HG03139 (cell line): ENCODE measurements at regions not wholly inside any gene's neighbourhood (a gene's known extent, or its start where the extent isn't known, plus 50 kb on each side); places are given as distances from the start of the nearest gene placed in this dataset.
"Not testable (repeated sequence)": the region's sequence is repeated elsewhere in the genome, so short reads cannot be mapped to it uniquely, and the experiment has no call there.

ENCODE experiments used
- ATAC-seq: cut with Tn5 transposase; IDR thresholded peaks from one replicate; pipeline ENCODE4 v1.9.1; 2021; ENCODE audit not compliant: unreplicated experiment

GRCh38 chr12:46884362-46884761, 58.6 kb upstream of the SLC38A4 start:
- ATAC-seq: no peak

GRCh38 chr12:46886541-46887041, 60.8 kb upstream of the SLC38A4 start:
- ATAC-seq: no peak

- no peak for ATAC-seq
These were observed 62.1 kb upstream of the SLC38A4 start for GRCh38 chr12:46887870-46888269.

GRCh38 chr12:46888568-46888967, 62.8 kb upstream of the SLC38A4 start:
- ATAC-seq: no peak

- ATAC-seq: no peak
These were observed 65.5 kb upstream of the SLC38A4 start for GRCh38 chr12:46891306-46891705.

GRCh38 chr12:46892034-46892705, 66.4 kb upstream of the SLC38A4 start:
- no peak for ATAC-seq

GRCh38 chr12:46892887-46893286, 67.1 kb upstream of the SLC38A4 start:
- ATAC-seq: no peak

- no peak for ATAC-seq
These were observed 67.6 kb upstream of the SLC38A4 start for GRCh38 chr12:46893434-46893833.

- ATAC-seq: no peak
These were observed 69.9 kb upstream of the SLC38A4 start for GRCh38 chr12:46895726-46896125.

- no peak for ATAC-seq
These were observed 70.9 kb upstream of the SLC38A4 start for GRCh38 chr12:46896680-46897079.

- no peak for ATAC-seq
These were observed 72.5 kb upstream of the SLC38A4 start for GRCh38 chr12:46898152-46898931.

GRCh38 chr12:46898989-46899388, 73.2 kb upstream of the SLC38A4 start:
- ATAC-seq: no peak

- no peak for ATAC-seq
These were observed 75.1 kb upstream of the SLC38A4 start for GRCh38 chr12:46900734-46901463.

GRCh38 chr12:46901464-46902205, 75.8 kb upstream of the SLC38A4 start:
- no peak for ATAC-seq

- no peak for ATAC-seq
These were observed 77.3 kb upstream of the SLC38A4 start for GRCh38 chr12:46903058-46903457.

GRCh38 chr12:46904406-46905238, 78.8 kb upstream of the SLC38A4 start:
- no peak for ATAC-seq

GRCh38 chr12:46905239-46905627, 79.4 kb upstream of the SLC38A4 start:
- ATAC-seq: not testable (repeated sequence)

- no peak for ATAC-seq
These were observed 82.0 kb upstream of the SLC38A4 start for GRCh38 chr12:46907791-46908190.

- ATAC-seq: no peak
These were observed 82.6 kb upstream of the SLC38A4 start for GRCh38 chr12:46908236-46908935.
